ENCODE measurements at regions not wholly inside any gene's neighbourhood (a gene's known extent, or its start where the extent isn't known, plus 50 kb on each side); places are given as distances from the start of the nearest gene placed in this dataset.

GRCh38 chr13:102993348-102993747 lies 72.9 kb downstream of the SLC10A2 start:
- DNase-seq (ENCODE audit: low spot score), result no peak

- no peak for DNase-seq (ENCODE audit: low spot score)
These were observed 82.0 kb downstream of the SLC10A2 start for GRCh38 chr13:102984210-102984609.

GRCh38 chr13:102983496-102983895 lies 82.7 kb downstream of the SLC10A2 start:
- DNase-seq (ENCODE audit: low spot score), result peak; percentile 21

DNA sequence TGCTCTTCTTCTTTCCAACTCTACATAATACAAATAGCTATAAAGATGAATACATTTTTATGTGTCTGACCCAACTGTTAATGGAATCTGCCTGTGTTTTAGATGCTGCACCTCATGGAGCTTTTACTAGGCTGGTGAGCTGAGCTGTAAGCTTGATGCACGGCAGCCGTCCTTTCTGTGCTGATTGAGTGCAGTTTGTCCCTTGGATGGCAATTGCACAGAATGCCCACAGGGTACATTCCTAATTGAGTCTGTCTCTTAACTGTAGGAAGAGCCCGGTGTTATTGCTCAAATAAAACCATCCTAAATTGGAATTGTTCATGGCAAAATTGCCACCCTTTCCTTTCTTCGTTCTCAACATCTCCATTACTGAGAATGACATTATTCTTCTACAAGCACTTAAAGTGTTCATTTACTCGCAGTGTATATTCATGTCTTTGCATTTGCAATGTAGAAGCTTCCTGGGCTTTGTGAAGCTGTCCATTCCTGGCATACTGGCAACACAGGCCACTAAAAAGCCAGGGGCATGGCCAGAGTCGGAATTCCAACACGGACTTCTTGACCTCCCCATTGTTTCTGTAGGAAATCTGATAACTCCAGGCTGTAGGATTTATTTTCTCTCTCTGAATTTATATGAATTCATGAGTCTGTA lies 85.8 kb downstream of the SLC10A2 start:
- DNase-seq (ENCODE audit: low spot score), result no peak

GRCh38 chr13:102978168-102978567 lies 88.0 kb downstream of the SLC10A2 start:
- DNase-seq (ENCODE audit: low spot score), result no peak

- no peak for DNase-seq (ENCODE audit: low spot score)
These were observed 88.7 kb downstream of the SLC10A2 start for GRCh38 chr13:102977471-102977870.

DNA sequence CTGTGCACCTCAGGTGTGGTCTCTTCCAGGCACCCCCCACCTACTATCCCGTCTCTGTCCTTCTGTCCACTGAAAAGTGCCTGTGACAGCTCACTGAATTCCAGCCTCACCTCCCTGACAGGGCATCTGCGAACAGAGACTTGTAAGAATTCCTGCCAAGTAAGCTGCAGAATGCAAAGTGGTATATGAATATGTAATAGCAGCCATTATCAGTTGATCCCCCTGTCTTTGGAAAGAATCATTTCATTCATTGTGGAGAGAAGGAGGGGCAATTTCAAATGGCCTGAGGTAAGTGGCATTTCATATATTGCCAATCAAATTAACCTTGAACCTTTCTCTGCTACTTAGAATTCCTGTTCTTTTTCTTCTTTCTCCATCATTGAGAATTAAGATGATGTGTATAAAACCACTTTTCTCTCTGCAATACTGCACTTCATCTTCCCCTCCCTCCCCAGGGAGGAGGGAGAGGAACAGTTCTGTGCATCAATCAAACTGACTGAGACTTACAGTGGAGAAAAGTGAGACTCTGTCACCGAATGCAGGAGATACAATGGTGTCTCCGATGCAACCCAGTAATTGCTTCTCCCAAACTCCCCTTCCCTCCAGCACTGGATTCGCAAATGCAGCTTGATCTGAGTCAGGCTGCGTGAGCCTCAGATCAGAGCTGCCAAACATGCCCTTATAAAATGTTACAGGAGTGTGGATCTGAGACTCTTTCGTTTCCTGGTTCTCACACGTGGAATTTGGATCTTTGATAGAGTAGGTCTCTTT lies 91.7 kb downstream of the SLC10A2 start:
- no peak for DNase-seq (ENCODE audit: low spot score)

- no peak for DNase-seq (ENCODE audit: low spot score)
These were observed 94.0 kb downstream of the SLC10A2 start for GRCh38 chr13:102972191-102972590.

DNA sequence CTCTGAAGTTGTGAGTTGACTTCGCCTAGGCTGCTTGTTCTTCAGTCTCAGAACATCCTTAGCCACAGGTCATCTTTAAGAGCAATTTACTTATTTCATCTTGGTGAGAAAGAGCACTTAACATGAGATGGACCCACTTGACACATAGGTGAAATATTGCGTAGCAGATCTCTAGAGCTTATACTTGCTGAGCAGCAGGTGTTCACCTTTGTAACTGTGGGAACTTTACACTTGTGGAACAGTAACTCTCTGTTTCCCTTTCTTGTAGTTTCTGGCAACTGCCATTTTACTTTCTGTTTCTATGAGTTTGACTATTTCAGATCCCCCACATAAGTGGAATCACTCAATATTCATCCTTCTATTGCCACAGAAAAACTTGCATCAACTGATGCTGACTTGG lies 95.7 kb downstream of the SLC10A2 start:
- DNase-seq (ENCODE audit: low spot score), result no peak

DNA sequence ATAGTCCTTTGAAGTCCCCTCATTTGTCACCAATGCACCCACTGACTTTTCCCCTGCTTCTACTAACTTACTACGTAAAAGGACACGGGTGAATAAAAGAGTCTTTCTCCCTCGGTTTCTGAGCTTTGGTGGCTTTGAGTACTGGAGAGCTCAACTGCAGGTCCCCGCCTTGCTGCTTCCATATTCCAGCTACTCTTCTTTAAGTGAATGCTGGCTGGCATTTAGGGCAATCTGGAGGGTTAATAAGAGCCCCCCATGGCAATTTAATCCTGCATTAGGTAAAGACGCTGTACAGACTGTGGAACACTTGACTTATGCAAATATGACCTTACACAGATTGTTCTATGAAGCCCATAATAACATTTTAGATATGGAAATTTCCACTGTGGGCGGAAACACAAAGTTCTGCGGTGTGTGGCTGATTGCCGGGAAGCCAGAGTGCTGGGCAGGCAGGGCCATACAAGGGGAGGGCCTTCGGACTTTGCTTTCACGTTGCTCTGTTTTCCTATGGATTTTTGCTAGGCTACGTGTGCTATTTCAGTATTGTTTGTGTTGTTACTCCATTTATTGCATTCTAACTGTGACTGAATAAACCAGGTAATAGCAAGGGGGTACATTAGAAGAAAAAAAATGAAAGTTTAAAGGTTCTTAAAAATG lies 97.5 kb downstream of the SLC10A2 start:
- DNase-seq (ENCODE audit: low spot score), result no peak

GRCh38 chr13:102965802-102966201 lies 100.4 kb downstream of the SLC10A2 start:
- DNase-seq (ENCODE audit: low spot score), result no peak

- no peak for DNase-seq (ENCODE audit: low spot score)
These were observed 103.8 kb downstream of the SLC10A2 start for GRCh38 chr13:102962430-102962829.

- no peak for DNase-seq (ENCODE audit: low spot score)
These were observed 105.3 kb downstream of the SLC10A2 start for GRCh38 chr13:102960959-102961358.

- no peak for DNase-seq (ENCODE audit: low spot score)
These were observed 109.8 kb downstream of the SLC10A2 start for GRCh38 chr13:102956449-102956848.

DNA sequence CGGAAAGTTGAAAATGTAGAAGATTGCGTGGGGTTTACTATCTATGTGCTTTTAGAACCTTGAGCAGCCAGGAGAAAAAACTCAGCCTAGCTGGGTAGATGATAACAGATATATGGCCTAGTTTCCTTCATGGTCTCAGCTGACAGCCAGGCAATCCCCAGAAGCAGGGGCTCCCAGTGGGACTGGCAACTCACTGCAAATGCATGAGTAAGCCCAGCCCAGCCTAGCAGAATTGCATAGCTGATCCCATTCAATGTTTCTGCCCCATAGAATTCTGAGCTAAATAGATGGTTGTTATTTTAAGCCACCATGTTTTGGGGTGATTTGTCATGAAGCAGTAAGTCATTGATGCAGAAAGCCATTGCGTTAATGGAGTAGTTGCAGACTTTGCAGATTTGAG lies 108.5 kb downstream of the ERCC5 start:
- no peak for DNase-seq (ENCODE audit: low spot score)

GRCh38 chr13:102951808-102952207 lies 106.0 kb downstream of the ERCC5 start:
- DNase-seq (ENCODE audit: low spot score), result no peak

GRCh38 chr13:102947745-102948405 lies 102.0 kb downstream of the ERCC5 start:
- DNase-seq (ENCODE audit: low spot score), result peak; percentile 49

DNA sequence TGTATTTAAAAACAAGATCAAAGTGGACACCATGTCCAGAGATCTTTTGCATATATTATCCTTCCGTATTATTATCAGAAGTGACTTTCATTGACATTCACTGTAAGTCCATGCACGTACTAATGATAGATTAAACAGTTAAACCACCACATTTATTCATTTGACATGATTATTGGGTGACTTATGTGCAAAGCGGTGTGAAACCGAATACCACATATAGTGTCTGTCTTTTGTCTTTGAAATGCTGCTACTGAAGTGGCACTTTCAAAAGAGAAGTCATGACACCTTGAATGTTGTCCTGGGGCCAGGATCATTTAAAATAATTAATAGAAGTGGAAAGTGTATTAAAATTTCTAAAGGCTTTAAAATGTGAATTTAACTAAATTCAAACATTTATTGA lies 100.1 kb downstream of the ERCC5 start:
- DNase-seq (ENCODE audit: low spot score), result no peak

DNA sequence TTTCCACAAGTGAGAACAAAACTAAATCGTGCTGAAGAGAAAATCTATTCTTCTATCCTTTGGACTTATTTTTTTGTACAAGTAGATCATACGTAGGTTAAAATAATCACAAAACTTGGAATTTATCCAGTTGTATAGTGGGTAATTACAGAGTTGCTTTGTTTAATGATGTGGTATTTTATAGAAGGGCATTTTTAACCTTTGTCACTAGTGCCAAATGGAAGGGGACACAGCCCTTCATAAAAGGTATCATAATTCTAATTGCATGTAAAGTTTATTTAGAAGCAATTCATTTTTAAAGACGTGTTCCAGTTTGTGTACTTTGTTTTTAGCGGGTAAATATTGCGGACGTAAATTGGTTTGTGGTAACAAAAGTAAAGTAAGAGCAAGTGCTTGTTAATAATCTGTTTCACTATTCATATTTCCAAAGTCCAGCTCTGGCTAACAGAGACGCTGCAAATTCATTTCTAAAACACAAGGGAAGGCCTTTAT lies 99.5 kb downstream of the ERCC5 start:
- DNase-seq (ENCODE audit: low spot score), result no peak

DNA sequence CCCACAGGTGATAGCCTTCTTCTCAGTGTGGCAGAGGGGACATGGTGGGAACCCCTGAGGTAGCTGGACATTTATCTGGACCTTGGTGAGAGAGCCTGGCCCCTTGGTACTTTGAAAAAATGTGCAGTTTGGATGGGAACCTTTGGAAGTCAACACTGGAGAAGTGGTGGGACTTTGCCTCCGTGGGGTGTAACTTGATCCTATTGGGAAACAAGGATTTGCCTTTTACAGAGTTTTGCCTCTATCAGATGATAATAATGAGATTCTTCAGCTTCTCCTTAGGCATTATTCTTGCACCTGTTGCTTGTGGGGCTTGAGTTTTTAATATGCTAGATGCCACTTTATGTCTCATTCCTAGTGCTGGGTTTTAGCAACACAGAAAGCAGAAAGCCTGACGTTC lies 99.0 kb downstream of the ERCC5 start:
- no peak for DNase-seq (ENCODE audit: low spot score)

DNA sequence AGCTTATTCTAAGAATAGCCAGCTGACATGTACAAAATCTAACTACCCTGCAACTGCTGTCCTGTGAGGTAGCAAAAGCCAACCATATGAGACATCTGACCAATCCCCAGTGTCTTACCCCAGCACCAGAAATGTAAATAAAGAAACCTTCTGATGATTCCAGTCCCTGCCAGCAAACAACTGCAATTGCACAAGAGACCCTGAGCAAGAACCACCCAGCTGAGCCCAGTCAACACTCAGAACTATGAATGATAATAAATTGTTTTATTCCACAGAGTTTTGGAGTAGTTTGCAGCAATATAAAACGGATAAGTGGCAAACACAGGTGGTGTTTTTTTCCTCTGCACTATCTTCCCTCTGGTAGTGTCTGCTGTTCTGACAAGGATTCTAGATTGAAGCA lies 94.9 kb downstream of the ERCC5 start:
- DNase-seq (ENCODE audit: low spot score), result no peak

GRCh38 chr13:102940143-102940542 lies 94.3 kb downstream of the ERCC5 start:
- DNase-seq (ENCODE audit: low spot score), result no peak

Measured in HT-29 (cell line).